Fibroblast of pulmonary artery (primary cell): ENCODE measurements at regions not wholly inside any gene's neighbourhood (a gene's known extent, or its start where the extent isn't known, plus 50 kb on each side); places are given as distances from the start of the nearest gene placed in this dataset.

Experiments used
- DNase-seq: peaks from one replicate; pipeline ENCODE4 v3.0.0-alpha.2; 2010; ENCODE audit warnings: low read depth
- H3K4me3 ChIP-seq: replicated peaks from 2 replicates; pipeline ENCODE4 v1.5.1; 2011; ENCODE audit warnings: low read depth, mild to moderate bottlenecking, control low read depth, low read length, moderate library complexity
- TF ChIP-seq, protein P1 (sequence below): IDR thresholded peaks from 2 replicates; pipeline ENCODE4 v1.5.1; 2011; ENCODE audit warnings: mild to moderate bottlenecking, control low read depth, low read length, inconsistent platforms; ENCODE audit errors: missing control alignments

DNA sequence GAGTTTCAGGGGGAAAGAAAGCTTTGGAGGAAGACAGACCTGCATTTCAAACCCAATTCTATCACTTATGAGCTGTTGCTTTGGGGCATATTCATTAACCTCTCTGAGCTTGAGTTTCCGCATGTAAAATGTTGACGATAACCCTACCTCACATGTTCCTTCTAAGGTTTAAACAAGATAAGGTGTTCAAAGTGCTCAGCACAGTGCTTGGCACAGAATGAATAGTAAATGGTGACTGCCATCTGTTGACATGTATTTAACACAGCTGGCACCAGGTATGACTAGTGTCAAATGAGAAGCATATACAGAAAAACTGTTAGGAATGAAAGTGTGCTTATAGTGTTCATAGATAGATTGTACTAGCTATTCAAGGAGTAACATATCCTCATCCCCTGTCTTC, 155.5 kb downstream of the PTGER3 start:
- TF ChIP-seq, protein P1, sequence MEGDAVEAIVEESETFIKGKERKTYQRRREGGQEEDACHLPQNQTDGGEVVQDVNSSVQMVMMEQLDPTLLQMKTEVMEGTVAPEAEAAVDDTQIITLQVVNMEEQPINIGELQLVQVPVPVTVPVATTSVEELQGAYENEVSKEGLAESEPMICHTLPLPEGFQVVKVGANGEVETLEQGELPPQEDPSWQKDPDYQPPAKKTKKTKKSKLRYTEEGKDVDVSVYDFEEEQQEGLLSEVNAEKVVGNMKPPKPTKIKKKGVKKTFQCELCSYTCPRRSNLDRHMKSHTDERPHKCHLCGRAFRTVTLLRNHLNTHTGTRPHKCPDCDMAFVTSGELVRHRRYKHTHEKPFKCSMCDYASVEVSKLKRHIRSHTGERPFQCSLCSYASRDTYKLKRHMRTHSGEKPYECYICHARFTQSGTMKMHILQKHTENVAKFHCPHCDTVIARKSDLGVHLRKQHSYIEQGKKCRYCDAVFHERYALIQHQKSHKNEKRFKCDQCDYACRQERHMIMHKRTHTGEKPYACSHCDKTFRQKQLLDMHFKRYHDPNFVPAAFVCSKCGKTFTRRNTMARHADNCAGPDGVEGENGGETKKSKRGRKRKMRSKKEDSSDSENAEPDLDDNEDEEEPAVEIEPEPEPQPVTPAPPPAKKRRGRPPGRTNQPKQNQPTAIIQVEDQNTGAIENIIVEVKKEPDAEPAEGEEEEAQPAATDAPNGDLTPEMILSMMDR: no peak
- H3K4me3 ChIP-seq: no peak overlapping the region
- no peak for DNase-seq

DNA sequence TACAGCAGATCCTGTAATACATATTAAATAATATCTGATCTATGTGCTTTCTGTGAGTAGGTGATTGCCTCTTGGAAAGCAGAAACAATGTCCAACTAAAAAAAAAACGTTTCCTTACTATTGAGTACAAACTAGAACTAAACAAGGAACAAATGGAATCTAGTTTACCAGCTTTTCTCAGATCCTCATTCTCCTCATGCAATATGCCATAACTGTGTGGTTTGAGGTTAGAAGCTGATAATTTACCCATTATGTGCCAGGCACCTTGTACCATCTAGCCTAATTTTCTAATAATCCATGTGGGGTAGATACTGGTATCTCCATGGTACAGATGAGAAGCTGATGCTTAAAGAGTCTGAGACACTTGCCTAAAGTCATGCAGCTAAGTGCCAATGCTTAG, 154.7 kb downstream of the PTGER3 start:
- H3K4me3 ChIP-seq: no peak overlapping the region
- TF ChIP-seq, protein P1: no peak
- no peak for DNase-seq

DNA sequence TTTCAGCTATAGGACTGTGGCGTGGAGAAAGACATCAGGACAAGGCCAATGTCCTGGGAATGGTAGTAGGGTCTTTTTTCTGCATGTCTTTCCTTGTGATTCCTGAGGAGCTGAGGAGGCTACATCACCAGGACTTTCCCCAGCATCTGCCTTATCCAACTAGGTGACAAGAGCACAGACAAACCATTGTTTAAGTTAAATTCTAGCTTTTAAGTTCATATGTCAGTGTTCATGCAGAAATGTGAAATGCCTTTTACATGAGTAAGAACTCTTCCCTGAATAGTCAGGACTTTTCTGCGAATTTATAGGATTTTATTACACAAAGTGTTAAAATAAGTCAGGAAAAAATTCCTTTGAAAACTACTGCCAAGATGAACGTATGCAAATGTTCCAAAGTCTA, 154.2 kb downstream of the PTGER3 start:
- no peak for DNase-seq
- TF ChIP-seq, protein P1: no peak
- H3K4me3 ChIP-seq: no peak overlapping the region

DNA sequence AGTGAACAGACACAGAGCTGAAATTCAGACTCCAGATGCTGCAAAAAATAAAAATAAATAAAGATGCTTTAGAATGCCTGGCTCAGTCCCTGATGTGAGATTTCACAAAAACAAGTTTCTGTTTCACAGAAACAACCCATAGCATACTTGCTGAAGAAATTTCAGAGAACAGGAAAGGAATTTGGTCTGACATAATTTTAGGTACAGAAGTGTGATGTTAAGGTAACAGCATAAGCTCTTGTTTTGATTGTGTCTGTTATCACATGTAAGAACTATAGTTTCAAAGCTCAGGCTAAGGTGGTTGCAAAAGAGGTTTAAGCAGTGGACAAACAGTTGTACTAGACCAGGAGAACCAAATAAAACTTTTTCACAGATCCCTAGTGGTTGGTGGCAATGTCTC, 152.1 kb downstream of the PTGER3 start:
- TF ChIP-seq, protein P1: no peak
- no peak overlapping the region for H3K4me3 ChIP-seq
- no peak for DNase-seq

DNA sequence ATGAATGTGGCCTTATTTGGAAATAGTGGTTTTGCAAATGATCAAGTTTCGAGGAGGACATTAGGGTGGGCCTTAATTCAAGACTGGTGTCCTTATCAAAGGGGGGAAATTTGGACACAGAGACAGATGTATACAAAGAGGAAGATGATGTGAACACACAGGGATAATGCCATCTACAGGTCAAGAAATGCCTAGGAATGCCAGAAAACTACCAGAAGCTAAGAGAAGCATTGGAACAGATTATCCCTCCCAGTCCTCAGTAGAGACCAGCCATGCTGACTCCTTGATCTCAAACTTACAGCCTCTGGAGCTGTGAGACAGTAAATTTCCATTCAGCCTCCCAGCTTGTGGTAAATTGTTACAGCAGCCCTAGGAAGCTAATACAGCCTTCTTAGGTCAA, 151.4 kb downstream of the PTGER3 start:
- TF ChIP-seq, protein P1: no peak
- no peak for DNase-seq
- no peak overlapping the region for H3K4me3 ChIP-seq

DNA sequence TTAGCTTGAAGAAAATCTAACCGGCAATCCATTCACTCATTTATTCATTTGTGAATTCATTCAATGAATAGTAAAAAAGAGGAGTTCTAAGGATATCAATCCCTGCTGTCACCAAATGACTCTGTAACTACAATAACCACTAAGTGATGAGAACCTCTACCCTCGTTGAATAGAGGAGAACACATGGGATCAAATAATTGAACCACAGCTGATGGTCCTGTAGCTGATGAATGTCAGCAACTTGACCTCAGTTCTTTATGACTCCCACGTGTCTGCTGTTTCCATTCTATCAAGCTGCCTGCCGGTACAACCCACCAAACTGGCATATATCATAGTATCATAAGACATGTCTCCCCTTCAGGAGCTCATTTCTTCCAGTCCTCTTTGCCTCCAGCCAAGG, 150.3 kb downstream of the PTGER3 start:
- H3K4me3 ChIP-seq: no peak overlapping the region
- DNase-seq: no peak
- TF ChIP-seq, protein P1: no peak

DNA sequence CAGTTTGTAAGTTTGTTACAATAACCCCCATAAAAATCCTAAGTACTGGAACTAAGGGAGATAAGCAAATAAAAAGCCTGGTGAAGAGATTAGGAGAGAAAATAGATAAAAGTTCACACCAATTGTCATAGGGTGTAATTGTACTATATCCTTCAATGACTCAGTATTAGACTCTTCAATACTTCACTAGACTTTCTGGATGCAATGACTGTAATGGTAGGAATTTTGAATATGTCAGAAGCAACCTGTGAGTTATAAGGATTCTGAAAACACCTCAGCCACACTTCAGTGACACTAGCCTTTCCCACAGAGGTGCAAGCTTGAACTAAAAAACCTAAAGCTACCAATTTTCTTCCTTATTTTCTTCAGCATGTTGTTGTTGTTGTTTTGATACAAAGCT, 147.9 kb downstream of the PTGER3 start:
- DNase-seq: no peak
- TF ChIP-seq, protein P1: no peak
- H3K4me3 ChIP-seq: no peak overlapping the region
